HG03196 (cell line): ENCODE measurements at regions not wholly inside any gene's neighbourhood (a gene's known extent, or its start where the extent isn't known, plus 50 kb on each side); places are given as distances from the start of the nearest gene placed in this dataset.
A peak's percentile ranks its signal among the peaks of the same experiment; 100 is the strongest.

Experiments
- ATAC-seq: cut with Tn5 transposase; IDR thresholded peaks from one replicate; pipeline ENCODE4 v1.9.1; 2021; ENCODE audit not compliant: unreplicated experiment

DNA sequence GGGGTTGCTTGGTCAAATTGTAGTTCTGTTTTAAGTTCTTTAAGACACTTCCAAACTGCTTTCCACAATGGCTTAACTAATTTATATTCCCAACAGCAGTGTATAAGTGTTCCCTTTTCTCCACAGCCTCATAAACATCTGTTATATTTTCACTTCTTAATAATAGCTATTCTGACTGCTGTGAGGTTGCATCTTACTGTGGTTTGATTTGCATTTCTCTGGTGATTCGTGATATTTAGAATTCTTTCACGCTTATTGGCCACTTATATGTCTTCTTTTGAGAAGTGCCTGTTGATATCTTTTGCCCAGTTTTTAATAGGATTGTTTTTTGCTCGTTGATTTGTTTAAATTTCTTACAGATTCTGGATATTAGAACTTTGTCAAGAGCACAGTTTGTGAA is 278.6 kb upstream of the ITM2A start:
- ATAC-seq, result no peak

DNA sequence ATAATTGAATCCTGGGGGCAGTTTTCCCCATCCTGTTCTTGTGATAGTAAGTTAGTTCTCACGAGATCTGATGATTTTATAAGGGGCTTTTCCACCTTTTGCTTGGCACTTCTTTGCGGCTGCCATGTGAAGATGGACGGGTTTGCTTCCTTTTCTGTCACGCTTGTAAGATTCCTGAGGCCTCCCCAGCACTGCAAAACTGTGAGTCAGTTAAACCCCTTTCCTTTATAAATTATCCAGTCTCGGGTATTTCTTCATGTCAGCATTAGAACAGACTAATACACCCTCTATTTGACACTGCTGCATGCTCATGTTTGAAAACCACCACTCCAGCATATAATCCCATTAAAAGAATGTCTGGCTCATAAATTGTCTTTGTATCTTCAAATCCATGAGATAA is 264.4 kb upstream of the ITM2A start:
- no peak for ATAC-seq

GRCh38 chrX:79630033-79631009 is 263.2 kb upstream of the ITM2A start:
- peak; percentile 97 for ATAC-seq

GRCh38 chrX:79623098-79623762 is 256.1 kb upstream of the ITM2A start:
- ATAC-seq, result no peak

DNA sequence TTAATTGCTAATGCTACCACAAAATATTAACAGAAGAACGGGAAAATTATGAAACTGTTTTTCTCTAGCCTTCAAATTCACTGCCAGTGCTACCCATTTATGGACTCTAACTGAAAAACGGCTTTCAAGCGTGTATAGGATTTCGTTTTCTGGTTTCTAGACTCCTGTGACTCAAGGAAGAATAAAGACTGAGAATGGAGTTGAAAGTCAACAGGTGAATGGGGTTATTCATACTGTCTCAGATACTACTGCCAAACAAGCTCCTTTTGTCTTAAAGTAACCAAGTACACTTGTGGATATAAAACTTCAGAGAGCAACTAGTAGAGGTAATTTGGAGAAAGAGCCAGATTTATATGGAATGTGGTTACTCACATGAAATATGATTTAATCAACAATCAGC is 251.1 kb upstream of the ITM2A start:
- no peak for ATAC-seq

- no peak for ATAC-seq
Measured at GRCh38 chrX:79604364-79604763, 237.2 kb upstream of the ITM2A start.

GRCh38 chrX:79601341-79602131 is 234.4 kb upstream of the ITM2A start:
- ATAC-seq, result no peak

DNA sequence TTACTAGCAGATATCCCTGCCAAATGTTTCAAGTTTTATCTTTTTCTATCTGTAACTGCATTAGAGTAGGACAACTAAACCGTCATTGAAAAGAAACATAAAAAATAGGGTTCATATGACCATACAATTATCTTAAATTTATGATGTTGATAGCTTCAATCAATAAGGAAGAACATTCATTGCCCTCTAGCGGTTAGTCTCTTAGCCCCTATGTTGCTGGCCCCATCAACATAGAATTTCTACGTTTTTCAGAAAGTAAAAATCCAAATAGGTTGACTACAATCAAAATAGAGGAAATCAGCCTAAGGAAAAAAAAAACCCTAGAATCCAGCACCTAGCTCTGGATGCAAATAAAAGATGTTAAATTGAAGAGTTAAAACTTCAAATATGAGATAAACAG is 225.1 kb upstream of the ITM2A start:
- no peak for ATAC-seq

DNA sequence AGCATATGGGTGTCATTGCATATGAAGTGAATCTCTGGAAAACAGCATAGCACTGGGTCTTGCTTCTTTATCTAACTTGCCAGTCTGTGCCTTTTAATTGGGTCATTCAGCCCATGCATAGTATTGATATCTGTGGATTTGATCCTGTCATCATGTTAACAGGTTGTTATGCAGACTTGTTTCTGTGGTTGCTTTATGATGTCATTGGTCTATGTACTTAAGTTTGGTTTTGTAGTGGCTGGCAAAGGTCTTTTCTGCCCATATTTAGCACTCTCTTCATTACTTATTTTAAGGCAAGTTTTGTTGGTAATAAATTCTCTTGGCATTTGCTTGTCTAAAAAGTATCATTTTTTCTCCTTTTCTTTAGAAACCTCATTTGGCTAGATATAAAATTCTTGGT is 221.1 kb upstream of the ITM2A start:
- no peak for ATAC-seq

DNA sequence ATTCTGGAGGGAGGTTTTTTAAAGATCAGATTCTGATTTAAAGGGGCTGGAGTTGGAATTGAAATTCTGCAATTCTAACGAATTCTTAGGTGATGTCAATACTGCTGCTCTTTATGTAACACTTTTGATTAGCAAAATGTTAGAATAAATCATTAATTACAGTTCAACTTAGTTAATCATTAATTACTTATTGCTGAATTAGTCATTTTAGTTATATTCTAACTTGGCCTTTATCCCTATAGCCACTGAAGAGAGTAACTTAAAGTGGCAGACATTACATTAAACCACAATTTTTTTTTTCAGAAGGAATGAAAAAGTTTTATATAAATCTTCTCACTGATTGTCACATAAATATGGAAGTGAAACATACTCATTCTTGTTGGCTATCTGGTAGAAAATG is 206.6 kb upstream of the ITM2A start:
- ATAC-seq, result no peak

DNA sequence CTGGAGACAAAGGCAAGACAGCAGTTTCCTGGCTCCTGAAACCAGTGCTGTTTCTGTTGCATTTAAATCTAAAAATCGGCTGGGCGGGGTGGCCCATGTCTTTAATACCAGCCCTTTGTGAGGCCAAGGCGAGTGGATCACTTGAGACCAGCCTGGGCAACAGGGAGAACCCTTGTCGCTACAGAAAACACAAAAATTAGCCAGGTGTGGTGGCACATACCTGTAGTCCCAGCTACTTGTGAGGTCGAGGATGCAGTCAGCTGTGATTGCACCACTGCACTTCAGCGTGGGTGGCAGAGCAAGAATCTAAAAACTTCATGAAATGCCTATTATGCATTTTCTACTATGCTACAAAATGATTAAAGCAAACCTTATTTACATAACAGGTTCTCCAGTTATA is 205.4 kb upstream of the ITM2A start:
- ATAC-seq, result no peak

DNA sequence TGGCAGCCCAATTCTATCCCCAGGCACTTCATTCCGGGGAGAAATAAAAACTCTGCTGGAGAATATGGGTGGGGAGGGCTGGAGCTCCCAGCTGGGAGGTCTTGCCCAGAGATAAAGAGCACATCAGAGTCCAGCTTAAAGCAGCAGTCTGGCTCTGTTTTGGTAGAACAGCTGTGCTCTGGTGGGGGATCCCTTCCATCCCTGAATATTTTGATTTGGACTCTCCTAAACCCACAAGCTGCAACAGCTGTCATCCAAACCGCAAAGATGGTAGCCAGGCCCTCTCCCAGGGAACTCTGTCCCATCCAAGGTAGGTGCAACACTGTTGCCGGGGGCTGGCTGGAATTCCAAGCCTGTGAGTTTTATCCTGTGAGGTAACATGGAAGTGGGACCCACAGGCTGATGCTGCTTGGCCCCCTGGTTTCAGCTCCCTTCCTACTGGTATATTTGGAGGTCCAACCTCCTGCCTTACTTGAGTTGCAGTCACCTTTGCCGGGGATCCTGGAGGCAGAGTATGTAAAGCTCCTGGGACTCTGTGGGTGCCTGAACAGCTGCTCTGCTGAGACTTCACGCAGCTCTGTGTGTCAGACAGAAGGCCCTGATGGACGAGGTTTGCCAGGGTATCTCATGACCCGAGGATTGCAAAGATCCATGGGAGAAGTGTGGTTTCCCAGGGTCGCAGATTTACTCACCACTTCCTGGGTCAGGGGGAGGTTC is 203.5 kb upstream of the ITM2A start:
- ATAC-seq, result no peak

DNA sequence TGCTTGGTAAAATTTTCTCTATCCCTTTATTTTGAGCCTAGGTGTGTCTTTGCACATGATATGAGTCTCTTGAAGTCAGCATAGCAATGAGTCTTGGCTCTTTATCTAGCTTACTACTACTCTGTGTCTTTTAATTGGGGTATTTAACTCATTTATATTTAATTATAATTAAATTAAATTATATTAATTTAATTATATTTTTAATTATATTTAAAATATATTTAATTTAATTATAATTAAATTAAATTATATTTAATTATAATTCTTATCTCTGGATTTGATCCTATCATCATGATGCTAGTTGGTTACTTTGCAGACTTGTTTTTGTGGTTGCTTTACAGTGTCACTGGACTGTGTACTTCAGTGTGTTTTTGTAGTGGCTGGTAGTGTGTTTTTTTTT is 201.2 kb upstream of the ITM2A start:
- ATAC-seq, result no peak

GRCh38 chrX:79564362-79564761 is 197.2 kb upstream of the ITM2A start:
- ATAC-seq, result no peak

DNA sequence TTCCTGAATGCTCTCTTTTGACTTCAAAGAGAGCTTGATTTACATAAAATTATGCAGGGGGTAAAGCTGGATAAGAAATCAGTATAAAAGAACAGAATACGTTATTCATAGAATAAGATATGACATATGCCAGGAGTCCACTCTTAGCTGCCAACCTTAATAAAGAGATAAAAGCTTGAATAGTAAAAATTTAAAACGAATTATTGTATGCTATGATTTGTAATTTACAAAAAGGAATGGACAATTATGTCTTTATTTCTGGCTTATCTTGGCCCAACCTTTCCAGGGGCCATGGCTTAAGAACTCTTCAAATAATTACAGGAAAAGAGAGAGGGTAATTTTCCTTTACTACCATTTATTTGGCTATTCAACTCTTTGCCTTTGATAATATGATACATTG is 192.2 kb upstream of the ITM2A start:
- ATAC-seq, result no peak

DNA sequence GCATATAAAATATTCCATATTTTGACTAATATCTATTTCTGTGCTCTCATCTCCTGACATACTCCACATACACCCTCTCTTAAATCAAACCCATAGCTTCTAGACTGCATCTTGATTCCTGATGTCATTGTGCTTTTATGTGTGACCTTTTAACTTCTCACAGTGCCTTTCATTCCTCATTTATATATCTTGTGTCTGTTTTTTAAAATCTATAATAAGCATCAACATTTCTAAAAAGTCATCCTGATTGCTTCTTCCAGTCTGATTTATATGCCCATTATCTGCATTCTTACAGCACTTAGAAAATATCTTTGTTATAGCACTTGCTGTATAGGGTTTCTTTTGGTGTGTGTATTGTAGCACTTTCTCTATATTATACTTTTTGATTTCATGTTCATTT is 190.1 kb upstream of the ITM2A start:
- ATAC-seq, result no peak

GRCh38 chrX:79556800-79557199 is 189.7 kb upstream of the ITM2A start:
- ATAC-seq, result no peak

- ATAC-seq, result no peak
Measured at GRCh38 chrX:79530310-79531108, 163.4 kb upstream of the ITM2A start.

- ATAC-seq, result no peak
Measured at GRCh38 chrX:79524642-79525041, 157.5 kb upstream of the ITM2A start.

DNA sequence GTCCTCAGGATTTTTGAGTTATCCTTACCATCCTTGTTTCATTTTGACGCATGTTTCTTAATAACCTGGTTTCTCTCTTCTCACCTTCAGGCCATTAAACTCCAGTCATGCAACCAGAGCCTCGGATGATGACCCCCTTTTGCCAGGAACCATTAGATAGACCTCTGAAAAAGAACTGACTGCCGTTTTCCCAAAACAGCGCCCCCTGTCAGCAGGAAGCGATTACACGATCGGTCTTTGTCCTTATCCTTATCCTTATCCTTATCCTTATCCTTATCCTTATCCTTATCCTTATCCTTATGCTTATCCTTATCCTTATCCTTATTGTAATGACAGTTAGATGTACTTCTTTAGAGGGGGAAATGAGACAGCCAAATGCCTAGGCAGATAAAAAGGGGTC is 148.4 kb upstream of the ITM2A start:
- no peak for ATAC-seq
